H1 (cell line): ENCODE measurements at regions not wholly inside any gene's neighbourhood (a gene's known extent, or its start where the extent isn't known, plus 50 kb on each side); places are given as distances from the start of the nearest gene placed in this dataset.

Source experiments
- CHD2 ChIP-seq: IDR thresholded peaks from 2 replicates; pipeline ENCODE4 v1.6.1; 2012; ENCODE audit warnings: low read length, improper control_type of control experiment
- CHD7 ChIP-seq: fragments of 300-600 bp; sonication (generic); IDR thresholded peaks from 2 replicates; pipeline ENCODE4 v1.7.1; 2012; ENCODE audit warnings: low read length, moderate library complexity, mild to moderate bottlenecking, inconsistent platforms; ENCODE audit not compliant: insufficient replicate concordance
- CTCF ChIP-seq, 3 experiments: IDR thresholded peaks; 1 replicate in 2 of 3; 2 replicates in 1 of 3; pipeline versions ENCODE4 v1.5.1 to v1.6.1; 2011; ENCODE audit warnings: low read length in 3 of 3, mild to moderate bottlenecking in 3 of 3, inconsistent platforms in 2 of 3, low read depth in 1 of 3, moderate library complexity in 1 of 3; ENCODE audit not compliant: insufficient read depth in 1 of 3; ENCODE audit errors: control extremely low read depth in 1 of 3
- EP300 ChIP-seq, 2 experiments: IDR thresholded peaks; 1 replicate in 1 of 2; 2 replicates in 1 of 2; pipeline ENCODE4 v1.6.1; 2011 to 2012; ENCODE audit warnings: low read depth in 2 of 2, low read length in 2 of 2, mild to moderate bottlenecking in 2 of 2, borderline replicate concordance in 1 of 2, inconsistent platforms in 1 of 2, moderate library complexity in 1 of 2
- KDM5A ChIP-seq: fragments of 200-600 bp; IDR thresholded peaks from 2 replicates; pipeline ENCODE4 v1.7.1; 2012; ENCODE audit warnings: mild to moderate bottlenecking, low read length, inconsistent platforms, mixed read lengths
- POLR2A ChIP-seq, 2 experiments: IDR thresholded peaks; 1 replicate in 1 of 2; 2 replicates in 1 of 2; pipeline ENCODE4 v1.6.1; 2011; ENCODE audit warnings: low read depth in 2 of 2, low read length in 2 of 2, mild to moderate bottlenecking in 2 of 2; ENCODE audit errors: control extremely low read depth in 1 of 2
- SP1 ChIP-seq: IDR thresholded peaks from 2 replicates; pipeline ENCODE4 v1.6.1; 2011; ENCODE audit warnings: low read depth, low read length
- YY1 ChIP-seq: IDR thresholded peaks from 2 replicates; pipeline ENCODE4 v1.6.1; 2011; ENCODE audit warnings: low read depth, mild to moderate bottlenecking, low read length

- TF ChIP-seq YY1: peak; percentile 59
- TF ChIP-seq KDM5A: no peak
- TF ChIP-seq EP300 (IDR thresholded peaks at IDR 0.05; ENCODE audit: borderline replicate concordance in 1 of 2, low read depth in 2 of 2, low read length in 2 of 2): no peak
- no peak for TF ChIP-seq CHD7
- no peak for TF ChIP-seq CTCF (IDR thresholded peaks at IDR 0.05; ENCODE audit: control extremely low read depth in 1 of 3, insufficient read depth in 1 of 3, low read depth in 1 of 3, low read length in 3 of 3)
- TF ChIP-seq POLR2A (IDR thresholded peaks at IDR 0.05; ENCODE audit: control extremely low read depth in 1 of 2, low read depth in 2 of 2, low read length in 2 of 2): no peak
- TF ChIP-seq SP1: no peak
- TF ChIP-seq CHD2: no peak
Observed at GRCh38 chr12:19647806-19648556, 208.7 kb downstream of the AEBP2 start.
